ENCODE measurements at regions not wholly inside any gene's neighbourhood (a gene's known extent, or its start where the extent isn't known, plus 50 kb on each side); places are given as distances from the start of the nearest gene placed in this dataset.

DNA sequence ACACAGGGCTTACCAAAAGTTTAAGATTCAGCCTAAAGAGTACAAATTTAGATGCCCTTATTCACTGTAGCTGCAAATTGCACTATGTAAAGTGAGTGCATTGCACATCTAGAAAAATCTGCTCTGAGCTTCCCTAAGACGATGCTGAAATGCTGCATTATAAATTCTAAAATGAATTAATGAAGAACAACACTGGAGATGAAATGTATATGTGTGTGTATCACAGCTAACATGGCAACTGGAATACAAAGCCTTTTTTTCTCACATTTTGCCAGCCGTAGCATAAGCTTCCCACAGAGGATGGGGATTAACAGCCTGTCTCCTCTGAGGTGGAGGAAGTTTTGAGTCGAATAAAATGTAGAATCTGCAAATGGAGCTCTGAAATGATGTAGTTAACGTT lies 338.3 kb upstream of the ZEB2 start:
- Histone ChIP-seq H3K9ac (no peak overlapping the region), H2AFZ (no peak overlapping the region), H3K27ac (no peak overlapping the region), H3K9me3 (ENCODE audit: control insufficient read depth, low read length) (no peaks in the 10 kb centered on the region), H3K4me3 (ENCODE audit: low read depth, low read length) (no peak overlapping the region), H3K36me3 (ENCODE audit: control insufficient read depth, insufficient read depth, low read length) (no peaks in the 10 kb centered on the region), H3K4me1 (no peaks in the 10 kb centered on the region), H3K79me2 (no peaks in the 10 kb centered on the region), H3K4me2 (ENCODE audit: low read length) (no peak overlapping the region), H3K27me3 (ENCODE audit: control insufficient read depth, insufficient read depth, low read length) (no peaks in the 10 kb centered on the region)
- TF ChIP-seq CTCF (IDR thresholded peaks at IDR 0.05) = no peak

- H3K9ac ChIP-seq = no peak overlapping the region
- no peaks in the 10 kb centered on the region for H3K9me3 ChIP-seq (ENCODE audit: control insufficient read depth, low read length)
- H2AFZ ChIP-seq = no peak overlapping the region
- TF ChIP-seq CTCF (IDR thresholded peaks at IDR 0.05) = no peak
- H3K4me3 ChIP-seq (ENCODE audit: low read depth, low read length) = no peak overlapping the region
- H3K4me1 ChIP-seq = no peaks in the 10 kb centered on the region
- no peak overlapping the region for H3K4me2 ChIP-seq (ENCODE audit: low read length)
- H3K27me3 ChIP-seq (ENCODE audit: control insufficient read depth, insufficient read depth, low read length) = no peaks in the 10 kb centered on the region
- H3K79me2 ChIP-seq = no peaks in the 10 kb centered on the region
- no peaks in the 10 kb centered on the region for H3K36me3 ChIP-seq (ENCODE audit: control insufficient read depth, insufficient read depth, low read length)
- no peak overlapping the region for H3K27ac ChIP-seq
Measured at GRCh38 chr2:144854596-144854995, 334.7 kb upstream of the ZEB2 start.

DNA sequence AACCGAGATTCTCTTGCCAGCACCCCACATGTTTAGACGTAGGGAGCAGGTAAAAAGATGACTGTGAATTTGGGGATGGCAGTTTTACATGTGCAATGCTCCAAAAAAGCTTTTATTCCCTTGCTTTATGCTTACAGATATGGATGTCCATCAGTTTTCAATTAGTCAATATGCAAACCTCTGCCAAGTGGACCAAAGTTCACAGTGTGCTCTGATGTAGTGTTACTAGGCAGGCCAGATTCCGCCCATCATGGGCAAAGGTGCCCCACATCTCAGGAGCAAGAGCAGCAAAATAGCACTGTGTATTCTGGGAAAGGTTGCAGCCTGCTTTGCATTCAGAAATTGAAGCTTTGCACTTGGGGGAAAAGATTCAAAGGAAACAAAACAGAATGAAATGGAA lies 329.7 kb upstream of the ZEB2 start:
- H2AFZ ChIP-seq = no peak overlapping the region
- no peaks in the 10 kb centered on the region for H3K79me2 ChIP-seq
- H3K27ac ChIP-seq = no peak overlapping the region
- TF ChIP-seq CTCF (IDR thresholded peaks at IDR 0.05) = no peak
- H3K4me1 ChIP-seq = no peaks in the 10 kb centered on the region
- H3K9me3 ChIP-seq (ENCODE audit: control insufficient read depth, low read length) = no peaks in the 10 kb centered on the region
- no peaks in the 10 kb centered on the region for H3K27me3 ChIP-seq (ENCODE audit: control insufficient read depth, insufficient read depth, low read length)
- H3K9ac ChIP-seq = no peak overlapping the region
- no peak overlapping the region for H3K4me3 ChIP-seq (ENCODE audit: low read depth, low read length)
- H3K4me2 ChIP-seq (ENCODE audit: low read length) = no peak overlapping the region
- no peaks in the 10 kb centered on the region for H3K36me3 ChIP-seq (ENCODE audit: control insufficient read depth, insufficient read depth, low read length)

GRCh38 chr2:144848423-144848822 lies 328.5 kb upstream of the ZEB2 start:
- no peak overlapping the region for H2AFZ ChIP-seq
- H3K36me3 ChIP-seq (ENCODE audit: control insufficient read depth, insufficient read depth, low read length) = no peaks in the 10 kb centered on the region
- no peaks in the 10 kb centered on the region for H3K27me3 ChIP-seq (ENCODE audit: control insufficient read depth, insufficient read depth, low read length)
- TF ChIP-seq CTCF (IDR thresholded peaks at IDR 0.05) = no peak
- no peaks in the 10 kb centered on the region for H3K4me1 ChIP-seq
- H3K9ac ChIP-seq = no peak overlapping the region
- H3K9me3 ChIP-seq (ENCODE audit: control insufficient read depth, low read length) = no peaks in the 10 kb centered on the region
- H3K4me3 ChIP-seq (ENCODE audit: low read depth, low read length) = no peak overlapping the region
- H3K4me2 ChIP-seq (ENCODE audit: low read length) = no peak overlapping the region
- H3K79me2 ChIP-seq = no peaks in the 10 kb centered on the region
- H3K27ac ChIP-seq = no peak overlapping the region

- Histone ChIP-seq H3K4me1 (no peaks in the 10 kb centered on the region), H3K27me3 (ENCODE audit: control insufficient read depth, insufficient read depth, low read length) (no peaks in the 10 kb centered on the region), H3K9ac (no peak overlapping the region), H3K36me3 (ENCODE audit: control insufficient read depth, insufficient read depth, low read length) (no peaks in the 10 kb centered on the region), H3K9me3 (ENCODE audit: control insufficient read depth, low read length) (no peaks in the 10 kb centered on the region), H3K4me3 (ENCODE audit: low read depth, low read length) (no peak overlapping the region), H3K79me2 (no peaks in the 10 kb centered on the region), H3K27ac (no peak overlapping the region), H3K4me2 (ENCODE audit: low read length) (no peak overlapping the region), H2AFZ (no peak overlapping the region)
- TF ChIP-seq CTCF (IDR thresholded peaks at IDR 0.05) = no peak
Measured at GRCh38 chr2:144847347-144848080, 327.6 kb upstream of the ZEB2 start.

Data from parathyroid adenoma (tissue), 2 donors.